Activated B cell treated with CpG ODN at 0.5 μM for 24 hours (primary cell): ENCODE measurements at regions not wholly inside any gene's neighbourhood (a gene's known extent, or its start where the extent isn't known, plus 50 kb on each side); places are given as distances from the start of the nearest gene placed in this dataset.

Experiments
- ATAC-seq: fragments of 200-7000 bp; cut with Tn5 transposase; one replicate; pipeline ENCODE4 v1.10.0; 2021; ENCODE audit warnings: low read depth, mild to moderate bottlenecking, moderate library complexity
- CTCF ChIA-PET: fragments of 350-600 bp; sonication (Branson Sonifier 250); formaldehyde crosslinking; loops from one replicate; lab custom pipeline; 2021; ENCODE audit warnings: antibody characterized with exemption; lab: Charles Lee
- POLR2A ChIA-PET: fragments of 350-600 bp; sonication (Branson Sonifier 250); formaldehyde crosslinking; loops from one replicate; lab custom pipeline; 2021; ENCODE audit warnings: antibody characterized with exemption; lab: Charles Lee
- DNase-seq: peaks from one replicate; pipeline ENCODE4 v3.0.0; 2022
- H3K27ac Mint-ChIP-seq: one replicate; pipeline ENCODE4 v1.8.0; 2020; ENCODE audit warnings: mixed read lengths
- H3K27me3 Mint-ChIP-seq: one replicate; pipeline ENCODE4 v1.8.0; 2021; ENCODE audit warnings: mixed read lengths
- H3K36me3 Mint-ChIP-seq: one replicate; pipeline ENCODE4 v1.8.0; 2021; ENCODE audit warnings: low read depth, mixed read lengths
- H3K4me1 Mint-ChIP-seq: one replicate; pipeline ENCODE4 v1.8.0; 2021; ENCODE audit warnings: mixed read lengths
- H3K4me3 Mint-ChIP-seq: one replicate; pipeline ENCODE4 v1.8.0; 2020; ENCODE audit warnings: mild to moderate bottlenecking, mixed read lengths
- H3K9me3 Mint-ChIP-seq: one replicate; pipeline ENCODE4 v1.8.0; 2020; ENCODE audit warnings: mixed read lengths
- intact Hi-C: fragments of 100-400 bp; cut with micrococcal nuclease; formaldehyde crosslinking; loops from one replicate; pipeline ENCODE4 v1.15.1; 2024
- TF ChIP-seq, protein P1 (sequence below): fragments of 200-600 bp; IDR thresholded peaks from one replicate; pipeline ENCODE4 v1.8.0; 2022; ENCODE audit warnings: antibody characterized with exemption, mild to moderate bottlenecking

DNA sequence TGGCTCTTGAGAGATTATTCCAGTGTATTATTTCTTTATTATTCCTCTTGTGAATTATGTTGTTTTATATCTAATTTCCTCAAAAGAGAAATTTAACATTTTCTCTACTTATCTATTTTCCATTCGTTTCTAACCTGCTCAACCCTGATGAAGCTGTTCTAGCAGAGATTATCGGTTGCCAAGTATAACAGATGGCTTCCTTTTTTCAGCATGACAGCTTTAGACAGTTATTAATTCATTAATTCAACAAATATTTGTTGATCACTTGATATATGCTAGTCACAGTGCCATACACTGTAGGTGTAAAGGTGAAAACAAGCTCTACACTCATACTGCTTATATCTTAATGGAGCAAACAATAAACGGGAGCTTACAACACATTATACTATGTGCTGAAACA is 137.9 kb upstream of the UBE2E3 start:
- intact Hi-C loops, result no loop called here
- TF ChIP-seq, protein P1, sequence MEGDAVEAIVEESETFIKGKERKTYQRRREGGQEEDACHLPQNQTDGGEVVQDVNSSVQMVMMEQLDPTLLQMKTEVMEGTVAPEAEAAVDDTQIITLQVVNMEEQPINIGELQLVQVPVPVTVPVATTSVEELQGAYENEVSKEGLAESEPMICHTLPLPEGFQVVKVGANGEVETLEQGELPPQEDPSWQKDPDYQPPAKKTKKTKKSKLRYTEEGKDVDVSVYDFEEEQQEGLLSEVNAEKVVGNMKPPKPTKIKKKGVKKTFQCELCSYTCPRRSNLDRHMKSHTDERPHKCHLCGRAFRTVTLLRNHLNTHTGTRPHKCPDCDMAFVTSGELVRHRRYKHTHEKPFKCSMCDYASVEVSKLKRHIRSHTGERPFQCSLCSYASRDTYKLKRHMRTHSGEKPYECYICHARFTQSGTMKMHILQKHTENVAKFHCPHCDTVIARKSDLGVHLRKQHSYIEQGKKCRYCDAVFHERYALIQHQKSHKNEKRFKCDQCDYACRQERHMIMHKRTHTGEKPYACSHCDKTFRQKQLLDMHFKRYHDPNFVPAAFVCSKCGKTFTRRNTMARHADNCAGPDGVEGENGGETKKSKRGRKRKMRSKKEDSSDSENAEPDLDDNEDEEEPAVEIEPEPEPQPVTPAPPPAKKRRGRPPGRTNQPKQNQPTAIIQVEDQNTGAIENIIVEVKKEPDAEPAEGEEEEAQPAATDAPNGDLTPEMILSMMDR, result no peak
- Mint-ChIP-seq H3K4me3 (no peak overlapping the region), H3K36me3 (no peaks in the 10 kb centered on the region), H3K27ac (no peak overlapping the region), H3K9me3 (no peaks in the 10 kb centered on the region), H3K27me3 (no peaks in the 10 kb centered on the region), H3K4me1 (no peaks in the 10 kb centered on the region)
- ATAC-seq (no peak), DNase-seq (no peak)
- ChIA-PET POLR2A (no interaction called here), CTCF (no interaction called here)

DNA sequence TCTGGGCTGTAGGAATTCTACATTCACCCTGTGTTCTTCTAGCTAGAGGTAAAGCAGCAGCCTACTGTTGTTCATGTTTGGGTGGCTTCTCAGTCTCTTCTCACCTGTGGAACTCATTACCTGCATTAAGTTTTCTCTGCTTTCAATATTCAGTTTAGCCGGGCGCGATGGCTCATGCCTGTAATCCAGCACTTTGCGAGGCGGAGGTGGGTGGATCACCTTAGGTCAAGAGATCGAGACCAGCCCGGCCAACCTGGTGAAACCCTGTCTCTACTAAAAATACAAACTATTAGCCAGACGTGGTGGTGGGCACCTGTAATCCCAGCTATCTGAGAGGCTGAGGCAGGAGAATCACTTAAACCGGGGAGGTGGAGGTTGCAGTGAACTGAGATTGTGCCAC is 139.8 kb upstream of the UBE2E3 start:
- Mint-ChIP-seq H3K9me3 (no peaks in the 10 kb centered on the region), H3K36me3 (no peaks in the 10 kb centered on the region), H3K27ac (no peak overlapping the region), H3K27me3 (no peaks in the 10 kb centered on the region), H3K4me1 (no peaks in the 10 kb centered on the region), H3K4me3 (no peak overlapping the region)
- POLR2A ChIA-PET, result no interaction called here
- DNase-seq (no peak), ATAC-seq (no peak)
- TF ChIP-seq, protein P1, result no peak
- intact Hi-C loops, result no loop called here
- CTCF ChIA-PET, result no interaction called here

DNA sequence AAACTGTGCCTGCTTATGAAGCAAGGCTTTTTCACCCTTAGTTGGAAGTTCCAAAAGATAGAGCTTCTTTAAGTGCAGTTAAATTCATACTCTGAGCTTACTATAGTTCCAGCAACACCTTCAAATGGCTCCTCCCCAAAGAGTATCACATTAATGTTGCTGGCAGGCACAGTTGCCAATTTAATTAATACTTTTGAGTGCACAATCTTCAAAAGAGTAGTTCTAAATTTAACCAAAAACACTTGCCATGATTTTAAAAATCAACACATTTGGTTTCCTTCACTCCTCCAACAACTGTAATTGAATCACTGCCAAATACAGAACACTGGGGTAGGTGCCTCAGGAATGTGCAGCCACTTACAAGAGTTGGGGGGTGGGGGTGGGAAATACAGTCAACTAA is 150.6 kb upstream of the UBE2E3 start:
- TF ChIP-seq, protein P1, result no peak

DNA sequence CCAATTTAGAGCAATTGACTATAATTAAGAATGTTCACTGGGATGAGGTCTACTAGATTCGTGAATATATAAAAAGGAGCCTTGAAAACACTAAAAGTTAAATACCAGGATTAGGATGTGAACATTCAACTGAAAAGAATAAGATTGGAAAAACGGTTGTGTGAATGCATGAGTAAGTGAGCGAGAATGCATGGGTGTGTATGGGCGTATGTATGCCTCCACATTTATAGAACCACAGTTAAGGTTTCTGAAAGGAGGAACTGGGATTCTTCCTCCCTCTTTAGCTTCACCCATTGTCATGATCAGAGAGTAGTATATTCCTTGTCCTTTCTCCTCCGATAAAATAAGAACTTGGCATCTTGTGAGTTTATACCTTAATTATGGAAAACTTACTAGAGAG is 151.1 kb upstream of the UBE2E3 start:
- Mint-ChIP-seq H3K4me3 (no peak overlapping the region), H3K27me3 (no peaks in the 10 kb centered on the region), H3K36me3 (no peaks in the 10 kb centered on the region), H3K27ac (no peak overlapping the region), H3K9me3 (no peaks in the 10 kb centered on the region), H3K4me1 (no peaks in the 10 kb centered on the region)
- no peak for DNase-seq
- POLR2A ChIA-PET, result no interaction called here
- CTCF ChIA-PET, result no interaction called here
- intact Hi-C loops, result no loop called here
- ATAC-seq, result no peak
- TF ChIP-seq, protein P1, result no peak

More for the DNA sequence above, 150.6 kb upstream of the UBE2E3 start:
- POLR2A ChIA-PET, result no interaction called here
- H3K9me3 Mint-ChIP-seq, result no peaks in the 10 kb centered on the region
- H3K4me1 Mint-ChIP-seq, result no peaks in the 10 kb centered on the region
- no peak overlapping the region for H3K27ac Mint-ChIP-seq
- H3K27me3 Mint-ChIP-seq, result no peaks in the 10 kb centered on the region
- DNase-seq, result no peak
- intact Hi-C loops, result no loop called here
- no peaks in the 10 kb centered on the region for H3K36me3 Mint-ChIP-seq
- CTCF ChIA-PET, result no interaction called here
- H3K4me3 Mint-ChIP-seq, result no peak overlapping the region
- ATAC-seq, result no peak

DNA sequence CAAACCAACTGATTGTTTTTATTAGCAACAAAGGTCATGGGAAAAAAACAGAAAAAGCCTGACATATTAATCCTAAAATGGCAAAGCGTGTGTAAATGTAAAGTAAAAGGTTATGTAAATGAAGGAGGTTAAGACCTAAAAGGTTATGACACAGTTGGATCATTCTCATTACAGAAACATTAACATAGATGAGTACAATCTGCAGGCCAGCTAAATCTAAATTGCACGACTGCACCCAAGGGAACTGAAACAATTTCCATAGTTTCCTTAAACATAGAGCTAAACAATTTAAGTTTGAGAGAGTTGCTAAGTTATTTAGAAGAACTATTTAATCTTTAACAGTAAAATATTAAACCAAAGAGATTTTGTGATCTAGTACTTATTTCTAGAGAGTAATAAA is 151.6 kb upstream of the UBE2E3 start:
- Mint-ChIP-seq H3K27me3 (no peaks in the 10 kb centered on the region), H3K36me3 (no peaks in the 10 kb centered on the region), H3K27ac (no peak overlapping the region), H3K4me3 (no peak overlapping the region), H3K4me1 (no peaks in the 10 kb centered on the region), H3K9me3 (no peaks in the 10 kb centered on the region)
- intact Hi-C loops, result no loop called here
- ChIA-PET POLR2A (no interaction called here), CTCF (no interaction called here)
- no peak for ATAC-seq
- TF ChIP-seq, protein P1, result no peak
- DNase-seq, result no peak
